ENCODE measurements at regions not wholly inside any gene's neighbourhood (a gene's known extent, or its start where the extent isn't known, plus 50 kb on each side); places are given as distances from the start of the nearest gene placed in this dataset.
"Not testable (repeated sequence)": the region's sequence is repeated elsewhere in the genome, so short reads cannot be mapped to it uniquely, and the experiment has no call there.

DNA sequence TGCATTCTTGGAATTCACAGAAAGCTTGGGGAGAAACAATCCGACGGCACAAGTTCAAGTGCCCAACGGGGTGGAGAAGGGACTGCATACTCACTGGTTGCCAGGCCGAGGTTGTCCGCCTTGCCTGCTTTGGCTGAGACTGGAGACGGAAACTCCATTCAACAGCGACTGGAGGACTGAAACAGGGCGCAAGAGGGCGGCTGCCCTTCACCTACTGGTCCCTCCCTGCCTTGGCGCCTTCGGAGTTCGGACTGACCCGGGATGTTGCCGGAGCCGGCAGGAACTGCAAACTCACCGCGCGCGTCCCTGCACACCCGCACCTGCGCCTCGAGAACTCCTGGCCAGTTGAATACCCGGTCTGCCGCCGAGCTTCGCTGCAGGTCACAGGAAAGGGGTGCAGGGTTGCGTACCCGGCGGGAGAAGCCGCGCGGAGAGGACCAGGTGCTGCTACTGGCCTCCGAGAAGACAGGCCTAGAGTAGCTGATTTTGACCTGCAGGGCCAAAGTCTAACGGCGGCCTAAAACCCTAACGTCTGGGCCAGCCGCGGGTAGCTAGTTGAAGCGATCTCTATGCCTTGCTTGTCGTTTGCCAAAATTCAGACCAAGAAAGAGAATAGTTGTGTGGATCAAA lies 132.9 kb downstream of the FAM72B start:
- not testable (repeated sequence) for DNase-seq (ENCODE audit: low read depth)

DNA sequence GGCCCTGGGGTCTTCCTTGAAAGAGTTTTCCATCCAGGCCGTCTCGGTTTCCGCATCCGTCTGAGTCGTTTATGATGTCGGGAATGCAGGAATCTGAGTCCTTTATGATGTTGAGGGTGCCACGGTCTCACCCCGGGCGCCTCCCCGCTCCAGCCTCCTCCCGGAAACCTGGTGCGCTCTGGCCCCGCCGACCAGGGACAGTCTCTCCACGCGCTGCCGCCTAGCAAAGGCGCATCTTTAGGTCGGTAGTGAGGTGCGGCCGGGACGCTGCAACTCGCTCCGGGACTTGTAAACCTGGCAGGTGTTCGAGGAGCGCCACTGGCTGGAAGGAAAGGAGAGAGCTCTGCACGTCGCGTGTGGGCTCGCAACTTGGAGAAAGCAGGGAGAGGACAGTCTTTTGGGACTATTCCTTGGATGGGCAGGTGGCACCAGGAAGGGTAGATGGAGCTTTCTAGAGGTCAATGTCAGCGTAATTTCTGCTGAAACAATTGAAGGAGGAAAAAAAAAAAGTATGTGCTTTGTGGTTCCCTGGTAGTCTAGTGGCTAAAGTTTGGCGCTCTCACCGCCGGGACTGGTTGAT lies 132.0 kb downstream of the FAM72B start:
- not testable (repeated sequence) for DNase-seq (ENCODE audit: low read depth)

GRCh38 chr1:121054928-121055327 lies 129.2 kb downstream of the FAM72B start:
- DNase-seq (ENCODE audit: low read depth) = not testable (repeated sequence)

DNA sequence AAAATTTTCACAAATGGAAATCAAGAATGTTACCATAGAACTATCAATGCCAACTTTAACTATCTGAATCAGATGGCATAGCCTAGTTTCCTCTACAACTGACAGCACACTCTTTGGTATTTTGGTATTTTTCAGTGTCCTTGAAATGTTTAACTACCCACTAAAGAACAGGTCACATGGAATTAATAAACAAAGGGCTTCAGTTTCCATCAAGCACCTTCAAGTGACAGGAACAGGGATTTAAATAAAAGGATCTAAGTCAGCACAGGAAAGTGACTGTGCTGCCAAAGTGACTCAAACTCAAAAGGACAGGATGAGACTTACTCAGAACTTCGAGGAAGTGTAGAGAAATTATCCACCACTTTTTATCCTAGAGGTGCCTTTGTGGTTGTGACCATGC lies 117.2 kb downstream of the FAM72B start:
- not testable (repeated sequence) for DNase-seq (ENCODE audit: low read depth)

GRCh38 chr1:121068738-121069499 lies 115.2 kb downstream of the FAM72B start:
- DNase-seq (ENCODE audit: low read depth) = not testable (repeated sequence)

DNA sequence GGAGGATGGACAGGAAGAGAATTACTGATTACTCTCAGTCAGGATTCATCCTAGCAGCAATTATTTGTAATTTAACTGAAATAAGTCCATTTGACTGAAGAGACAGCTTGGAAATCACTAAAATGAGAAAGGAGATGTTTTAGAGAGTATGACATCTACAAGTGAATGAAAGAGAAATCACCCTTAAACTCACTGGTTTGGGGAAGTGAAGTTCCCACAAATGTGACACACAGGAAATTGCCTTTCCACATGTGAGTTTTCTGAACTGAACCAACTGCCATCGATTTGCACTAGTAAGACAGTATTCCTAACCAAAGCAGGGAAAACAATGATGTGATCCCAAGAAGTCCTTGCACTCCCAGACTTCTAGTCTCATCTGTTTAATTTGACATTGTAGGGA lies 110.3 kb downstream of the FAM72B start:
- DNase-seq (ENCODE audit: low read depth) = not testable (repeated sequence)

- DNase-seq (ENCODE audit: low read depth) = not testable (repeated sequence)
Observed at GRCh38 chr1:121075254-121075805, 108.8 kb downstream of the FAM72B start.

DNA sequence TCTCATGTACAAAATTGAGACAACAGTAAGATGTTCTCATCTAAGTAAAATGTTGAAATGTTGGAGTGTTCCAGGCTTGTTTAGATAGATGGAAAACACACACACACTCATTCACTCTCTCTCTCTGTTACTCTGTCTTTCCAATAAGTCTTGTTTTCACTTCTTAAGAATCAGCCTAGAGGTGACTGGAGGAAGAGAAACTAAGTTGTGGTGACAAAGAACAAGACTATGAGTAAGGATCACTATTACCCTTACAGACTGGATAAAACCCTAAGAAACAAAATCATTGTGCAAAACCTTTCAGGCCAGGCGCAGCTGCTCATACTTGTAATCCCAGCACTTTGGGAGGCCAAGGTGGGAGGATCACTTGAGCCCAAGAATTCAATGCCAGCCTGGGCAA lies 107.5 kb downstream of the FAM72B start:
- not testable (repeated sequence) for DNase-seq (ENCODE audit: low read depth)

DNA sequence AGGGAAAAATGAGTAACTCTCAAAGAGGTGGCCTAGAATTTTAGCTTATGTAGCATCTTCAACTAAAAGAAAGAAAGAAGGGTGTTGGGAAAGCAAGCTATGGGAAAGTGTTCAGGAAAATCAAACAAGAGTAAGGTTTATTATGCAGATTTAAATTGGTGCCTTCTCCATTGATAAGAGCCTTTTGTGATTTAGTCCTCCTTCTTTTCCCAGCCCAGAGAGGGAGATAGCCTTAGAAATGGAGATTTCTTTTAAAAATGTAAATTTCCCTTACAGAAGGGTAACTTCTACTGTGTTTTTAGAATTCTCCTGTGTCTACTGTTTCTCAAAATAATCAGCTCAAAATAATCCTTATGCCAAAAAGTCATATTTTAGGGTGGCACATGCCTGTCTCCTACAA lies 104.5 kb downstream of the FAM72B start:
- DNase-seq (ENCODE audit: low read depth) = not testable (repeated sequence)

- not testable (repeated sequence) for DNase-seq (ENCODE audit: low read depth)
Observed at GRCh38 chr1:121080197-121080903, 103.8 kb downstream of the FAM72B start.

GRCh38 chr1:121080904-121081264 lies 103.3 kb downstream of the FAM72B start:
- DNase-seq (ENCODE audit: low read depth) = not testable (repeated sequence)

DNA sequence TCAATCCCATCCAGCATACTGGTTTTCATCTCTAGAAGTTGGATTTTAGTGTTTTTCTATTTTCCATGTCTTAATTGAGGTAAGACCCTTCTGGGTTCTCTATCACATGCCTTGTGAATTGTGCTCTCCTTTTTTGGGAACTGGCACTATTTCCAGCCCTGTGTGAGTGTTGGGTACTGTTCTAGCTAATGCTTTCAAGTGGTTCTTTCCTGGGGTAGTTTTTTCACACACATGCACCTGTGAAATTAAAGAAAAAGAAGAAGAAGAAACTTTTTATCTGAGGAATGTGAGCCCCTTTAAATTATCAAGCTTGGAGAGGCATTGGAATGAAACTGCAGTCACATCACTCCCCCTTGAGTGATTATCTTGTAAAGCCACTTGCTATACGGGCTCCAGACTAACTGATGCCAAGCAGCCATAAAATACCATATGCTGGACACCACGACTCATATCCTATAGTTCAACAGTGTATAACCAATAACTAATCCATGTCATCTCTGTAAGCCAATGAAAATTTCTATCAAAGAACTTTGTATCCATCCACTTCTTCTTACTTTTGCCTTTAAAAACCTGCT lies 102.4 kb downstream of the FAM72B start:
- not testable (repeated sequence) for DNase-seq (ENCODE audit: low read depth)

DNA sequence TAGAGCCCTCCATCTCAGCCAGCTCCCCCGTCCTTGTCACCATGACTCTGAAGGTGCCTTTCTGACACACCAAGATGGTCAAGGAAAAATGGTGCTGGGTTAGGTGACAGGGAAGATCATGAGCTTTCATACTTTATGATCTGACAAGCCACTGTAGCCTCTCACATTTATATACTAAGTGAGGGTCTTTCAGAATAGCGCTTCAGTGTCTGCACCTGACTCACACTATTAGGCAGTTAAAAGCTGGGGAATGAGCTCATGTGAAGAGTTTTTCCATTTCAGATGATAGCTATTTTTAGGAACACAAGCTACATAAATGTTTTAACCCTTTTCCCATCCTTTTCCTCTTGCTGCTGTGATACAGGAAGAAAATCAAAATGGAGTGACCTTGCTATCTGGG lies 101.1 kb downstream of the FAM72B start:
- not testable (repeated sequence) for DNase-seq (ENCODE audit: low read depth)

DNA sequence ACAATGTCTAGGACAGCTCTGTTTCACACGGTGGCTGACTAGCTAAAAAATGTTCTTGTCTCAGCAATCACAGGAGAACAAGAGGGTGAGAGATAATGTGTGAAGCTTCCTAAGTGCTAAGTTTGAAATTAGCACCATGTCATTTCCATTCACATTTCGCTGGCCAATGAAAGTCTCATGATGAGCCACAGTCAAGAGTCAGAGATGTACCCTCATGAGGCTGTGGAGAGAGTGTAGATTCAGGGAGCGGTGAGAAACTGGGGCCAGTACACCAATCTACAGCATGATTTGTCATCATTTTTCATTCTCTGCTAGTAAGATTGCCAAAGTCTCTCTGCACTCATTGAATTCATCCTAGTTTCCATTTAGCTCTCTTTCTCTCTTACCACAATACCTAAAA lies 97.9 kb downstream of the FAM72B start:
- not testable (repeated sequence) for DNase-seq (ENCODE audit: low read depth)

DNA sequence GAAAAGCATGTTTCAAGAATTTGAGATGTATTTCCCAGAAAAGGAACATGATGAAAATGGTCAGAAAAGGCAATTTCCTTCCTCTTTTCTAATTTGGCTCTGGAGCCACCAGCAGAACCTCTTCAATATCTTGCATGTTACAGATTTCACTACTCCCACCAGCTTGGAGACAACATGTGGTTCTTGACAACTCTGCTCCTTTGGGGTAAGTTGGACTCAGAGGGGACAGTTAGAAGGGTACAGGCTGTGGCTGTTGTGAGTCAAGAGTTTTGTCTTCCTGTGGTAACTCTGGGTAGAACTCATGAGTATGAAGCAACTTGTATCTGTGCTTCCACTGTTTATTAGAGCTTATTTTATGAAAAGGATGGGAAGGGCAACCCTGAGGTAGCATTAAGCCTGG lies 96.9 kb downstream of the FAM72B start:
- not testable (repeated sequence) for DNase-seq (ENCODE audit: low read depth)

- DNase-seq (ENCODE audit: low read depth) = not testable (repeated sequence)
Observed at GRCh38 chr1:121088568-121088967, 95.6 kb downstream of the FAM72B start.

DNA sequence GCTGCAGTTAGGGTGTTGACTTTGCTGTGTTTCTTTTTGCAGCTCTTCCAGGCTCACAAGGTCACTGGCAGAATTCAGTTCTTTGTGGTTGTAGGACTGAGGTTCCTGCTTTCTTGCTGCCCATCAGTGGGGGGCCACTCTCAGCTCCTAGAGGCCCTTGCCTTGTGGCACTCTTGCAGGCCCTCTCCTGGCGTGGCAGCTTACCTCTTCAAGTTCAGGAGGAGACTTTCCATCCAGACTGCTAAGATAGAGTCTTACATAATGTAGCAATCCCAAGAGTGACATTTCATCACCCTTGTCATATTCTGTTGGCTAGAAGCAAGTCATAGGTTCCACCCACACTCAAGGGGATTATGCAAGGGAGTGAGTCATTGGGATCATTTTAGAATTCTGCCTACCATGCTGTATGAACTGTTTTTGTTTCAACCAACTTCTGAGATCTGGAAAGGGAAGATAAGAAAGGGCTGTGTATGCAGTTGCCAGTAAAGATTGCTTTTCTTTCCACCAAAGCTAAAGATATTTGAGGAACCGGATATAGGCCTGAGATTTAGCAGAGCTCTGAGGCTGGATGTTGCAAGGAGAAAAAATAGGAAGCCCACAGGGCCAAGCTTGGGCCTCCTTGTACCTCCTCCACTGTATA lies 91.7 kb downstream of the FAM72B start:
- not testable (repeated sequence) for DNase-seq (ENCODE audit: low read depth)

DNA sequence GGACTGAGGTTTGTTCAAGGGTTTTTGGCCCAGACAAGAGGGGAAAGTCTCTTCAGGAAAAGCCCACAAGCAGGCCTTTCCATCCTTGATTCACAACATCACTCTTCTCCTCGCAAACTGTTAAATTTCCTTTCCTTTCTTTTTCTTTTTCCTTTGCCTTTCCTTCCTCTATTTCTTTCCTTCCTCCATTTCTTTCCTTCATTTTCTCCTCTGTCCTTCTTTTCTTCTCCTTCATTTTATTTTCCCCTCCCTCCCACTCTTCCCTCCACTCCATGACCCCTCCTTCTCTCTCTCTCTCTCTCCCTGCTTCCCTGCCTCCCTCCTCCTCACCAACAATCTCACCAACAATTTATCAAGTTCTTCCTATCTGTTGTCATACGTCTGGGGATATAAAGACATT lies 89.1 kb downstream of the FAM72B start:
- not testable (repeated sequence) for DNase-seq (ENCODE audit: low read depth)

DNA sequence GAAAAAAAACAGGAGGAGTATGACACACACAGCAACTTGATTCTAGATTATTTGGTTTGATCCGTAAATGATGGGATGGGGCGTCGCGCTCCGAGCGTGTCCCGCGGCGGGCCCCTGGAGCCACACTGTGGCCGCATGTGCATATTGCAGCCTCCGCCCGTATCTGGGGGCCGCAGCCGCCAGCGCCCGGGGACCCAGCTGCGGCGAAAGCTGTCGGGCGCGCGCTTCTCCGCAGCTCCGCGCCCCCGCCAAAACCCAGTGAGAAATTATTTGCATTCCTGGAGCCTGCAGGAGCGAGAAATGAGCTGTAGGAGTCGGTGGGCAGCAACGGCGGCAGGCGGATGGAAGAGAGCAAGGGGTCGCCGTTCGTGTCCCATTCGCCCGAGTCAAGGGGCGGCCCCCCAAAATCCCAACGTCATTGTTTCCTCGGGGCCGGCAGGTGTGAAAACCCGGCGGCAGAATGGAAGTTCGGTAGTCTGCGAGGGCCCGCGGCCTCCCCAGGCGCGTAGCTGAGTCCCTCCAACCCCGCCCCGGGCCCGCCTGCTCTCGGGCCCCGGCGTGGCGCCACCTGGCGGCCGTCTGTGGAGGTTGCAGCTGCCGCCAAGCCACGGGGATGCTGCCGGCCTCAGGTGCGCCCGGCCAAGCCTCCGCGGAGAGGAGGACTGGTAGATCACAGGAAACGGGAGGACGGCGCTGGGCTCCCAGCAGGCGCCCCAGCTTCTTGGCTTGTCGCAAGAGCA lies 86.8 kb downstream of the FAM72B start:
- DNase-seq (ENCODE audit: low read depth) = peak; percentile 23

DNA sequence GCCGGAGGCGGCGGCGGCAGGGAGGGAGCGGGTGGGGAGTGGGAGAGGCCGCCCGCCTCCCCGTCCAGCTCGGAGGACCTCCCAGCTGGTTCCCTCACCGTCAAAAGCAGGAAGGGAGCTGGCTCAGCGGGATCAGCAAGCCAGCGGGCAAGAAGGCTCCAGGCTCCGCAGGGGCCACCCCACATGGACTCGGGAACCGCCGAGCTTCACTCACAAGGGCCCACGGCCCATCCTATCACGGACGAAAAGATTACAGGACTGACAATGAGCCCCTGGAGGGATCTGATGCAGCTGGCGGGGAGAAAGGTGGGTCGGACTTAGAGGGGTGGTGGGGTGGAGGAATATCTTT lies 86.3 kb downstream of the FAM72B start:
- DNase-seq (ENCODE audit: low read depth) = not testable (repeated sequence)
